Heart right ventricle (tissue), 16 donors: ENCODE measurements at regions not wholly inside any gene's neighbourhood (a gene's known extent, or its start where the extent isn't known, plus 50 kb on each side); places are given as distances from the start of the nearest gene placed in this dataset.

ENCODE experiments used
- ATAC-seq, 8 donors: fragments of 200-7000 bp; cut with Tn5 transposase; one replicate each; pipeline ENCODE4 v1.9.1; 2020; ENCODE audit warnings: mild to moderate bottlenecking in 8 of 8, moderate library complexity in 8 of 8, moderate number of reproducible peaks in 1 of 8
- DNase-seq, 2 donors: peaks; one replicate each; pipeline ENCODE4 v3.0.0-alpha.2; 2020
- H3K27ac ChIP-seq, 10 donors: fragments of 200-600 bp; sonication (generic) in 2 of 10; one replicate each; pipeline versions ENCODE4 v1.5.0 to v1.8.0; 2020 to 2022; ENCODE audit warnings: mild to moderate bottlenecking in 3 of 10
- H3K27me3 ChIP-seq, 7 donors: fragments of 200-600 bp; one replicate each; pipeline ENCODE4 v1.8.0; 2021 to 2022; ENCODE audit warnings: mild to moderate bottlenecking in 2 of 7
- H3K36me3 ChIP-seq, 9 donors: fragments of 200-600 bp; sonication (generic) in 1 of 9; one replicate each; pipeline versions ENCODE4 v1.5.0 to v1.8.0; 2020 to 2022; ENCODE audit warnings: mild to moderate bottlenecking in 2 of 9
- H3K4me1 ChIP-seq, 9 donors: fragments of 200-600 bp; sonication (generic) in 1 of 9; one replicate each; pipeline versions ENCODE4 v1.5.0 to v1.8.0; 2020 to 2022; ENCODE audit warnings: mild to moderate bottlenecking in 4 of 9
- H3K4me3 ChIP-seq, 10 donors: fragments of 200-600 bp; sonication (generic) in 2 of 10; one replicate each; pipeline versions ENCODE4 v1.5.0 to v1.8.0; 2020 to 2022; ENCODE audit warnings: mild to moderate bottlenecking in 7 of 10, moderate library complexity in 2 of 10
- H3K9me3 ChIP-seq, 11 donors: fragments of 200-600 bp in 10 of 11; sonication (generic) in 2 of 11; one replicate each; pipeline versions ENCODE4 v1.5.0 to v1.8.0; 2013 to 2022; ENCODE audit warnings: mild to moderate bottlenecking in 2 of 11, control low read depth in 1 of 11, moderate library complexity in 1 of 11
- CTCF ChIP-seq, 9 donors: fragments of 200-600 bp; sonication (generic) in 2 of 9; IDR thresholded peaks; one replicate each; pipeline versions ENCODE4 v1.5.0 to v1.8.0; 2021 to 2022; ENCODE audit warnings: antibody characterized with exemption in 9 of 9, mild to moderate bottlenecking in 5 of 9, moderate library complexity in 1 of 9
- WGBS, 2 donors: extraction: QIAGEN DNeasy Blood & Tissue Kit; methylation state at CpG; one replicate each; pipeline ENCODE4 v1.1.7; 2013; ENCODE audit warnings: inconsistent platforms in 1 of 2; 5-methylcytosine and 5-hydroxymethylcytosine counted together
- intact Hi-C, 10 donors: fragments of 100-400 bp; cut with DNase I; formaldehyde crosslinking; loops; one replicate each; pipeline versions ENCODE4 v1.11.1 to v1.14.2; 2022
- donor health status: Arrhythmogenic right ventricular cardiomyopathy.
- donor health status: ischemic (EF 13 %, LVEDD 7.1; RV severe dilation, severe dysfunction).
- donor health status: healthy with polysubstance abuse.
- donor health status: DM: no; HTN: yes; CAD: no.
- donor health status: DM: no; HTN: no; CAD: no.
- donor health status: ischemic (EF 25% LVEDD 6.9; RV normal size, moderate dysfunction).
- donor health status: ischemic (EF 25% LVEDD 5.7; RV mildly dilated, moderate dysfunction).
- donor health status: healthy.
- donor health status: DM: yes; HTN: yes; CAD: no.
- donor health status: Ischemic cardiomyopathy.
- donor health status: ischemic (EF 35%, LVEDD 5.7; RV mildly dilated, moderate dysfunction).
- donor health status: nonischemic (EF 11% LVEDD 7.7; RV severe dilation, severe dysfunction).
- donor health status: DM: yes; HTN: yes; CAD: no.
- donor health status: PGD.
- donor health status: ischemic (EF 29% LVEDD 5.4; RV normal size, mild dysfunction).
- donor health status: nonischemic (EF 23%, LVEDD 6.1; RV moderate dilation, normal function).

- 85 to 88% methylated on average over 1 of the region's 1 CpG for WGBS, 2 donors
- Histone ChIP-seq H3K27me3 (no peaks in the 10 kb centered on the region), H3K27ac (no peak overlapping the region), H3K4me3 (no peak overlapping the region), H3K36me3 (no peaks in the 10 kb centered on the region), H3K9me3 (peaks cover 0 to 26% (median 0%) of the 10 kb centered on the region in 11 donors), H3K4me1 (no peaks in the 10 kb centered on the region)
- ATAC-seq (no peak), DNase-seq (no peak)
- TF ChIP-seq CTCF (IDR thresholded peaks at IDR 0.05) = no peak
- intact Hi-C loops = no loop called here
Observed at GRCh38 chr6:115404446-115404845, 656.2 kb downstream of the FRK start.

GRCh38 chr6:115398607-115399006 is 662.1 kb downstream of the FRK start:
- intact Hi-C loops = no loop called here
- H3K27ac ChIP-seq = no peak overlapping the region
- no peaks in the 10 kb centered on the region for H3K27me3 ChIP-seq
- DNase-seq (no peak), ATAC-seq (no peak)
- no peak for TF ChIP-seq CTCF (IDR thresholded peaks at IDR 0.05)
- H3K4me3 ChIP-seq = no peak overlapping the region
- H3K36me3 ChIP-seq = no peaks in the 10 kb centered on the region
- no peaks in the 10 kb centered on the region for H3K4me1 ChIP-seq
- H3K9me3 ChIP-seq = peaks cover 0 to 29% (median 0%) of the 10 kb centered on the region in 11 donors
- 83 to 86% methylated on average over 1 of the region's 1 CpG for WGBS, 2 donors

- H3K27me3 ChIP-seq = no peaks in the 10 kb centered on the region
- WGBS, 2 donors = 79 to 86% methylated on average over 6 of the region's 6 CpGs
- TF ChIP-seq CTCF (IDR thresholded peaks at IDR 0.05) = no peak
- no peak for ATAC-seq
- intact Hi-C loops = no loop called here
- H3K4me3 ChIP-seq = no peak overlapping the region
- no peaks in the 10 kb centered on the region for H3K36me3 ChIP-seq
- no peaks in the 10 kb centered on the region for H3K4me1 ChIP-seq
- peaks cover 0 to 30% (median 0%) of the 10 kb centered on the region in 11 donors for H3K9me3 ChIP-seq
- no peak overlapping the region for H3K27ac ChIP-seq
- DNase-seq = no peak
Observed at GRCh38 chr6:115396112-115396906, 664.4 kb downstream of the FRK start.

GRCh38 chr6:115393821-115394220 is 666.9 kb downstream of the FRK start:
- Histone ChIP-seq H3K36me3 (no peaks in the 10 kb centered on the region), H3K27me3 (no peaks in the 10 kb centered on the region), H3K4me1 (no peaks in the 10 kb centered on the region), H3K4me3 (no peak overlapping the region), H3K27ac (no peak overlapping the region), H3K9me3 (peaks cover 0 to 49% (median 4%) of the 10 kb centered on the region in 11 donors)
- intact Hi-C loops = no loop called here
- DNase-seq (no peak), ATAC-seq (no peak)
- WGBS, 2 donors = 77 to 86% methylated on average over 5 of the region's 5 CpGs
- TF ChIP-seq CTCF (IDR thresholded peaks at IDR 0.05) = no peak
